ENCODE measurements at regions not wholly inside any gene's neighbourhood (a gene's known extent, or its start where the extent isn't known, plus 50 kb on each side); places are given as distances from the start of the nearest gene placed in this dataset.

DNA sequence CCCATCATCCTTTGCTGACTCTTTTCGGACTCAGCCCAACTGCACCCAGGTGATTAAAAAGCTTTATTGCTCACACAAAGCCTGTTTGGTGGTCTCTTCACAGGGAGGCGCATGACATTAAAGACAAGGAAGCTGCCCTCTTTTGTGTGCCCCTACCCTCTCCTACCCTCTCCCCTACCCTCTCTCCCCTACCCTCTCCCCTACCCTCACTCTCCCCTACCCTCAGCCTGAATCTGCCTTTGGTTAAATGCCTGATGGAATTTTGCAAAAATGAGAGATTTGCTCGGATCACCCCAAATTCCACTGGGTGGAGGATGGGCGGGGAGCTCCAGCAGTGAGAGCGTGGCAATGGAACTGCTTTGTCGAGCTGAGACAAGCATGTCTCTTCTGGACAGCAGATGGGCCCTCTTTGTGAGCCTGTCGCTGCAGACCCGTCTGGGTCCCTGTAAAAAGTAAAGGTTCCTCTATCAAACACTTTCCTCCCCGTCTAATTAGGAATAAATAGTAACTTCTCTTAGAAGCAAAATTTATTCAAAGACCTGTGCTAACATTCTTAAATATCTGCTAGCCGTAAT lies 76.4 kb upstream of the MLN start:
- DNase-seq = no peak
- H3K27me3 Mint-ChIP-seq = peaks cover 2% of the 10 kb centered on the region
- H3K4me3 Mint-ChIP-seq = no peak overlapping the region
- intact Hi-C loops (cut with micrococcal nuclease) = no loop called here
- POLR2A ChIA-PET = no interaction called here
- no peaks in the 10 kb centered on the region for H3K9me3 Mint-ChIP-seq
- H3K4me1 Mint-ChIP-seq (ENCODE audit: low read depth) = no peaks in the 10 kb centered on the region
- H3K27ac Mint-ChIP-seq = no peak overlapping the region
- CTCF ChIA-PET = no interaction called here
- H3K36me3 Mint-ChIP-seq = no peaks in the 10 kb centered on the region

DNA sequence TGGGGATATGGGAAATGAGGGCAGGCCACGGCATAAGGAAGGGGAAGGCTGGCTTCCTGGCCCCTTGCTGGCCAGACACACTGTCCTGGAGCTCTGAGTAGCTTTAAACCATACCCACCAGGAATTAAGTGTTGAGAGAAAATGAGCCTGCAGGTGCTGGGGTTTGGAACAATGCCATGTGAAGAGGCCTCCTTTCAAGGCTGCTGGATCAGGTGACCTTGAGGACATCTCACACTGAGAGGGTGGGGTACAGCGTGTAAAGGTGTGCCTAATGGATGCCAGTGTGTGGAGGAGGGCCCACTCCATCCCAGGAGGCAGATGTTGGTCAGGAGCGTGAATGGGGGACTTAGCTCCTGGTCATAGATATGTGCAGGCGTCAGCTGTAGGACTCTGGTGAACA lies 74.8 kb upstream of the MLN start:
- Mint-ChIP-seq H3K4me1 (ENCODE audit: low read depth) (no peaks in the 10 kb centered on the region), H3K4me3 (no peak overlapping the region), H3K9me3 (no peaks in the 10 kb centered on the region), H3K27me3 (peaks cover 2% of the 10 kb centered on the region), H3K36me3 (no peaks in the 10 kb centered on the region), H3K27ac (no peak overlapping the region)
- POLR2A ChIA-PET = no interaction called here
- DNase-seq = no peak
- intact Hi-C loops (cut with micrococcal nuclease) = no loop called here
- CTCF ChIA-PET = no interaction called here

DNA sequence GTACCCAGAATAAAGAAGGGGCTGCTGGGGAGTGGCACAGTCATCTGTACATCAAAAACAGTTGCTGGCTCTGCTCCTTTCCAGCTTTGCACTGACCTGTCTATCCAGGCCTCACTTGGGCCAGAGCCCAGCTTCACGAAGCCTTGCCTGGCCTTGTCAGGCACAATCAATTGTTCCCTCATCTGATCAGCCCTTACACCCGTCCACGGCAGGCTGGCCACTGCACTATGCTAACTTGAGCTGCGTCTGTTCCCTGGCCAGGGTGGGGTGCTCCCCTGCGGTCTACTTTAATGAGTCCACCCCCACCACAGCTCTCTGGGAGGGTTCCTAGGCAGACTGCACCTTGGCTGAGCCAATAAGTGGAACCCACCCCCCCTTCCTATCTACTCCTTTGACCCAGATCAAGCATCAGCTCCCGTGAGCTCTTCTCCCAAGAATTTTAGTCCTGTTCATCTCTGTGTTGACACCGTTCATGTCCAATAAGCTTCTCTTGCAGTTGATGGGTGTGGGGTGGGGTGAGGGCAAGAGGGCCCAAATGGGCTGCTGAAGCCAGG lies 74.3 kb upstream of the MLN start:
- H3K36me3 Mint-ChIP-seq = no peaks in the 10 kb centered on the region
- POLR2A ChIA-PET = no interaction called here
- H3K4me3 Mint-ChIP-seq = no peak overlapping the region
- H3K27me3 Mint-ChIP-seq = peaks cover 2% of the 10 kb centered on the region
- CTCF ChIA-PET = no interaction called here
- no peaks in the 10 kb centered on the region for H3K4me1 Mint-ChIP-seq (ENCODE audit: low read depth)
- DNase-seq = no peak
- intact Hi-C loops (cut with micrococcal nuclease) = no loop called here
- no peaks in the 10 kb centered on the region for H3K9me3 Mint-ChIP-seq
- H3K27ac Mint-ChIP-seq = no peak overlapping the region

DNA sequence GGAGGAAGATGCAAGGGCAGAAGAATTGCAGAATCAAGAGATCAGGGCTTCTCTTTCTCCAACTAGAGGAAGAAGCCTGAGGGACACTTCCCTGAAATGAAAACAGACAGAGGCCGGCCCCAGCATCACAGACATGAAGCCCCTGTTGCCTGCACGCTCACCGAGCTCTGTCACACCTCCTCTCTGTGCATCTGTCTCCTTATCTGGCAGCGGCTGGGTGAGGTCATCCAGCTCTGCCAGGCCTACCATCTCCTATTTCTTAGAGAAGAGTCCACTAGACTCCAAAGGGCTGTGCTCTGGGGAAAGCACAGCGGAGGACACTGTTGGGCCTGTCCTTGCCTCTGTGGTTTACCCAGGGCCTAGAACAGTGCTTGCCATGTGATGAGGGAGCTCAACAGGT lies 71.9 kb upstream of the MLN start:
- POLR2A ChIA-PET = no interaction called here
- intact Hi-C loops (cut with micrococcal nuclease) = no loop called here
- H3K27ac Mint-ChIP-seq = no peak overlapping the region

DNA sequence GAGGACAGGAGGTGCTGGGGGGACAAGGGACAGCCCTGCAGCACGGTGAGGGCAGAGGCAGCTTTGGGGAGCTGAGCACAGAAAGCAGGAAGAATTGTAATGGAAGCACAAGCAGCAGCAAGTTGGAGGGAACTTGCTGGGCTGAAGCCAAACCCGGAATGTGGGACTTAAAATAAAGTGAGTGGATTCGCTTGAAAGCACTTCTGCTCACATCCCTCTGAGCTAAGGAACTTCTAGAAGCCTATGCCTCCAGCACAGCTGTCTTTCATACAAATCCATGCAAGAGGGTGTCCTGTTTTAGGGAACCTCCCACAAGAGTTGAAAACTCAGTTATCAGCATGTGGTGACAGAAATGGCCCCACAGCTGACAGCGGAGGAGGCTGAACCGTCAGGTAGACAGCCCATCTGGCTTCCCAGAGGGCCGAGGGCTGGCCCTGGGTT lies 71.4 kb upstream of the MLN start:
- intact Hi-C loops (cut with micrococcal nuclease) = no loop called here

More for the DNA sequence above, 71.9 kb upstream of the MLN start:
- no peaks in the 10 kb centered on the region for H3K4me1 Mint-ChIP-seq (ENCODE audit: low read depth)
- H3K9me3 Mint-ChIP-seq = no peaks in the 10 kb centered on the region
- no peak overlapping the region for H3K4me3 Mint-ChIP-seq
- no peaks in the 10 kb centered on the region for H3K36me3 Mint-ChIP-seq
- DNase-seq = no peak
- CTCF ChIA-PET = no interaction called here
- no peaks in the 10 kb centered on the region for H3K27me3 Mint-ChIP-seq

DNA sequence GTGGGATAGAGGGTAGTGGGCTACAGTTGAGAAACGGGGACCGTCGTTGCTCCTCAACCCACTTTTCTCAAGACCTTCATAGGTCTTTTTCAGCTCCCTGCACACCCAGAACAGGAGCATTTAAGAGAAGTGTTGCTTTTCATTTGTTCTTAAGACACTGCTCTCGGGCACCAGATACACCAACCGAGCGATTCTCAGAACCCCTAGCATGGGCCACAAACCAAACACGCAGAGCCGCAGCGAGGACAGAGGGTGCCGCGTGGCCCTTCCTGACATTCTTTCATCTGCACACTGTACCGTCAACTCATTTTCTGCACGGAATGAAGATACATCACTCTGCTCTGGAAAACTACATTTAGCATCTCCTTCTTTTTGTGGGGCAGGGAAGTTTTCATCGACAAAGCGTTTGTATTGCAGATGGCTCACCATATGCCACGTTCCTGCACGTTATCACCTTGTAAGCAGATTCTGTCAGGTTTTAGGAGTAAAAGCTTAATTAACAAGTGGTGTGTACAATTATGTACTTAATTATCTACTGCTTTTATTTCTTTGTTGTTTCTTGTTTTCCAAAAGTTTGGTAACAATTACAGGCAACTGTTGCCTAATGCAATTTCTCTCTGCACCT lies 70.4 kb upstream of the MLN start:
- H3K36me3 Mint-ChIP-seq = no peaks in the 10 kb centered on the region
- no peaks in the 10 kb centered on the region for H3K4me1 Mint-ChIP-seq (ENCODE audit: low read depth)
- intact Hi-C loops (cut with micrococcal nuclease) = no loop called here
- DNase-seq = no peak
- H3K9me3 Mint-ChIP-seq = no peaks in the 10 kb centered on the region
- no peak overlapping the region for H3K27ac Mint-ChIP-seq
- ChIA-PET CTCF (no interaction called here), POLR2A (no interaction called here)
- H3K27me3 Mint-ChIP-seq = no peaks in the 10 kb centered on the region
- no peak overlapping the region for H3K4me3 Mint-ChIP-seq

More for the DNA sequence above, 71.4 kb upstream of the MLN start:
- no peak for DNase-seq
- Mint-ChIP-seq H3K27me3 (no peaks in the 10 kb centered on the region), H3K4me3 (no peak overlapping the region), H3K9me3 (no peaks in the 10 kb centered on the region), H3K36me3 (no peaks in the 10 kb centered on the region), H3K27ac (no peak overlapping the region), H3K4me1 (ENCODE audit: low read depth) (no peaks in the 10 kb centered on the region)
- ChIA-PET POLR2A (no interaction called here), CTCF (no interaction called here)

DNA sequence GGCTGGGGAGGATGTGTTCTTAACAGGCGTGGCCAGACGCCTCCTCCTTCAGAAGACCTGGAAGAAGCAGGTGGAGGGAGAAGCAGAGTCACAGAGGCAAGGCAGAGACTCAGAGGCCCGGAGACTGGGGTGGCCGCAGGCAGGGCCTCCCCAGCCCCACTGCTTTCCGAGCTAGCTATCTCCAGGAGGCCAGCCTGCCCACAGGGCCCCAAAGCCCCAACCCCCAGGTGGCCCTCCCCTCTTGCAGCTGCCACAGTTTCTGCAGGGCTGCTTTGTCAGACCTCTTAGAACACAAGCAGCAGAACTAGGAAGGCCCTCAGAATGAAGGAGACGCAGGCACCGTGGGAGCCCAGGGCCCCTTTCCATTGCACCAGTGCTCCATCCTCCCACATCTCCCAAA lies 69.0 kb upstream of the MLN start:
- H3K4me1 Mint-ChIP-seq (ENCODE audit: low read depth) = no peaks in the 10 kb centered on the region
- intact Hi-C loops (cut with micrococcal nuclease) = no loop called here
- POLR2A ChIA-PET = no interaction called here
- CTCF ChIA-PET = no interaction called here
- H3K36me3 Mint-ChIP-seq = no peaks in the 10 kb centered on the region
- DNase-seq = no peak
- peaks cover 2% of the 10 kb centered on the region for H3K27me3 Mint-ChIP-seq
- no peak overlapping the region for H3K4me3 Mint-ChIP-seq
- no peak overlapping the region for H3K27ac Mint-ChIP-seq
- no peaks in the 10 kb centered on the region for H3K9me3 Mint-ChIP-seq

DNA sequence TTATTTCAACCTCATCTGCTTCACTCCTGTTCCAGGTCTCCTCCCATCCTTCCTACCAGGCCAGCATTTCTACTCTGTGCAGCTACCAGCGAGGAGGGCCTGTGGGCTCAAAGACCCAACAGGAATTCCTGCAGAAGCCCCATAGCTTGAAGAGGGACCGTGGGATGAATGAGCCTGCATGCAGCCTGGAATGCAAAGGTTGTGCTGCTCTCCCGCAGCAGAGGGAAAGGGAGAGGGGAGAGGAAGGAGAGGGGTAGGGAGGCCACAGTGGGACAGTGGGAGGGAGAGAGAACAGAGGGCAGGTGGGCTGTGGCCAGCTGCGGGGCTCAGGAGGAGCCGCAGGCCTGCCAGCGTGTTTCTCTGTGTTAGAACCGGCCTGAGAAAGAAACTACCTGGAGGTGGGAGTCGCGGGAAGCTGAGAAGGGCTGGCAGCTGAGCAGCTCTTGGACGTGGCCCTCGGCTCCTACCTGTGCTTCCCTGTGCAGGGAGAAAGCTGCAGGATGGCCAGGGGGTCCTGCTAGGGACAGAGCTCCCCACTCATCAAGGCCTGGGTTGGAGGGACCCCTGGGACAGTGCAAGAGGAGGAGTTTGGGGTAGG lies 66.1 kb upstream of the MLN start:
- intact Hi-C loops (cut with micrococcal nuclease) = no loop called here
- ChIA-PET CTCF (no interaction called here), POLR2A (no interaction called here)
- H3K27me3 Mint-ChIP-seq = peaks cover 2% of the 10 kb centered on the region
- no peaks in the 10 kb centered on the region for H3K36me3 Mint-ChIP-seq
- no peak overlapping the region for H3K4me3 Mint-ChIP-seq
- DNase-seq = no peak
- peaks cover 4% of the 10 kb centered on the region for H3K9me3 Mint-ChIP-seq
- H3K4me1 Mint-ChIP-seq (ENCODE audit: low read depth) = no peaks in the 10 kb centered on the region
- H3K27ac Mint-ChIP-seq = no peak overlapping the region

DNA sequence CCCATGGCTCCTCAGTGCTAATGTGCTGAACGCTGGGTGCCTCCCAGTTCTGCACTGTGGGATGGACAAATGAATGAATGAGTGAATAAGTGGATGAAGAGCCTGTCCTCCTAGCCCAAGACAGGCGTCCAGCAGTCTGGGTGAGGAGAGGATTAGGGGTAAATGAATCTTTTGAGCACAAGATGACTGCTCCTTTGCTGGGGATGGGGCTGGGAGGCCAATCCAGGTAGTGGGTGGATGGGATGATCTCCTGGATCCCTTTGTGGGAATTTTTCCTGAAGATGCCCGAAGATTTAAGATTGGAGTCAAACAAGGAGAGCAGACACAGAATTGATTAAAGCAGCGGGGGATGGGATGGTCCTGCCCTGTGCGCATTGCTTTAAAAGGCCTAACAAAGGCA lies 65.3 kb upstream of the MLN start:
- POLR2A ChIA-PET = no interaction called here
- Mint-ChIP-seq H3K36me3 (no peaks in the 10 kb centered on the region), H3K9me3 (peaks cover 4% of the 10 kb centered on the region), H3K27ac (no peak overlapping the region), H3K4me1 (ENCODE audit: low read depth) (peaks cover 7% of the 10 kb centered on the region), H3K27me3 (peaks cover 2% of the 10 kb centered on the region), H3K4me3 (no peak overlapping the region)
- intact Hi-C loops (cut with micrococcal nuclease) = no loop called here
- DNase-seq = no peak
- CTCF ChIA-PET = no interaction called here

DNA sequence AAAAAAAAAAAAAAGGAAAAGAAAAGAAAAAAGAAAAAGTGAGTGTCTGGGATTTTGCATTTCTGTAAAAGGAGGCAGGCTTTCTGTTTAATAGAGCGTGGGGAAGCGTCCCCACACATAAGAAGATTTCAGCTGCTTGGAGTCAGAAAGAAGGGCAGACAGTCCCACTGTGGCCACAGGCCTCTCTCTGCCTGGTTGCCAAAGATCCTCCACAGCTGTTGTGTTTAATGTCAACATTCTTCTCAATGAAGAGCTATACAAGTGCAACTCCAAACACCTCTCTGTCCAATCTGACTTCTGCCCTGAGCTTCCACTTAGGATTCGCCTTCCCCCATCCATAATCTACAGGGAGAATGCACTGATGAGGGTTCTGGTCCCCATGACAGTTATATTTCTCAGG lies 64.3 kb upstream of the MLN start:
- peaks cover 2% of the 10 kb centered on the region for H3K27me3 Mint-ChIP-seq
- H3K9me3 Mint-ChIP-seq = peaks cover 4% of the 10 kb centered on the region
- DNase-seq = no peak
- ChIA-PET POLR2A (no interaction called here), CTCF (no interaction called here)
- no peak overlapping the region for H3K27ac Mint-ChIP-seq
- intact Hi-C loops (cut with micrococcal nuclease) = no loop called here
- H3K36me3 Mint-ChIP-seq = no peaks in the 10 kb centered on the region
- peaks cover 12% of the 10 kb centered on the region for H3K4me1 Mint-ChIP-seq (ENCODE audit: low read depth)
- no peak overlapping the region for H3K4me3 Mint-ChIP-seq

DNA sequence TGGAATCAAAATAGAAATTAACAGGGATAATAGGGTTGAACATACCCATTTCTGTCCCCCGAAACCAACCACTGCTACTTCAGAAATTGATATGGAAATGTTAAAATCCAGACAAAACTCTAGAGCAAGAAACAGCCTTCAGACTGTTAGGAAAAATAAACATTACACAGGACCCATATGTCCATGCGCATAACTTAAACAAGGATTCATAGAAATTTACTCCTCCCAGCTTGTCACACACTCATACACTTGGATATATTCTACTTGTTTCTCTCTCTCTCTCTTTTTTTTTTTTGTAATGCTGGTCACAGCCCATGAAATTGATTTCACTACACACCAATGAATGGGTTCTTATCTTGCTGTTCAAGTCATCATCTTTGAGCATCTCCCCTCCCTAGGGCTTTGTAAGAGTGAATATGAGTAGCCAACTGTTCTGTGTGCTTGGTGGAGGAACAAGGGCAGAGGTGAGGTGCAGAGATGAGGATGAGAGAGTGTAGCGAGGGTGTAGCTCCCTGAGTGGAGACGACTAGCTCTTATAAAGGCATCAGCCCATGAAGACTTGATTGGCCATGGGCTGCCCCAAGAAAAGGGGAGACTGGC lies 61.8 kb upstream of the MLN start:
- POLR2A ChIA-PET = no interaction called here
- no peaks in the 10 kb centered on the region for H3K36me3 Mint-ChIP-seq

DNA sequence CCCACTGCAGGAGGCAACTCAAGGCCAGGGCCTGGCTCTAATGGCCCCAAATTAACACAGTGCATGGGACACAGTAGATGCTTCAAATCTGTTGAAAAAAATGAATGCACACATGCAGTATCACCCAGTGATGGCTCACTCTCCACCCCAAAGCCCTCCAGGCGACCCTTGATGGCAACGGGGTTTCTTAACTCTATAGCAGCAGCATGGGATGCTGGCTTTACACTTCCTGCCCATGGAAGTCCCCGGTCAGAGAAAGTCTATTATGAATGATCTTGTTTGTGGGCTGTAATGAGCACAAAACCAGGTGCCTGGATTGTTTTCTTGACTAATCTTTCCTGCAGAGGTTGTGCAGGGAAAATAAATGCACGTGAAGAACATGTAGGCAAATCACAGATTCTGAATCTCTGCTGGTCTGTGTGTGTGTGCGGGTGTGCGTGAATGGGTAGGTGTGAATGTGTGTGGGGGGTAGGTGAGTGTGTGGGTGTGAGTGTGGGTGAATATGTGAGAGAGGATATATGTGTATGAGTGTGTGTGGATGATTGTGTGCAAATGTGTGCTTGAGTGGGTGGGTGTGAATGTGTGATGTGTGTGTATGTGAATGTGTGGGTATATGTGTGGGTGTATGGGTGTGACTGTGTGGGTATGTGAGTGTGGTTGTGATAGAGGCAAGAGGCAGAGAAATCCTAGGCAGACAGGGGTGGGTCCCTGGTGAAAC lies 60.1 kb upstream of the MLN start:
- Mint-ChIP-seq H3K4me1 (ENCODE audit: low read depth) (peaks cover 32% of the 10 kb centered on the region), H3K4me3 (no peak overlapping the region), H3K27me3 (no peaks in the 10 kb centered on the region), H3K9me3 (peaks cover 4% of the 10 kb centered on the region), H3K27ac (no peak overlapping the region), H3K36me3 (no peaks in the 10 kb centered on the region)
- no peak for DNase-seq
- intact Hi-C loops (cut with micrococcal nuclease) = no loop called here
- CTCF ChIA-PET = no interaction called here
- POLR2A ChIA-PET = no interaction called here

More for the DNA sequence above, 61.8 kb upstream of the MLN start:
- Mint-ChIP-seq H3K27me3 (peaks cover 2% of the 10 kb centered on the region), H3K4me1 (ENCODE audit: low read depth) (peaks cover 29% of the 10 kb centered on the region), H3K9me3 (peaks cover 4% of the 10 kb centered on the region), H3K27ac (no peak overlapping the region), H3K4me3 (no peak overlapping the region)
- intact Hi-C loops (cut with micrococcal nuclease) = no loop called here
- CTCF ChIA-PET = no interaction called here
- no peak for DNase-seq
